ENCODE measurements at regions not wholly inside any gene's neighbourhood (a gene's known extent, or its start where the extent isn't known, plus 50 kb on each side); places are given as distances from the start of the nearest gene placed in this dataset.

- no peak overlapping the region for H4K8ac ChIP-seq (ENCODE audit: extremely low read depth, insufficient read depth, low read length)
- no peak overlapping the region for H4K91ac ChIP-seq (replicated peaks; ENCODE audit: insufficient read length, low read length)
- 84% methylated on average over 3 of the region's 3 CpGs; no CpG with 5 or more reads in 1 of the 2 experiments for WGBS, 2 experiments (ENCODE audit: extremely low coverage in 1 of 2, insufficient coverage in 1 of 2, insufficient read length in 1 of 2, insufficient replicate concordance in 2 of 2, low coverage in 1 of 2, low lambda C conversion rate in 2 of 2, missing lambda C conversion rate in 1 of 2)
- no peak overlapping the region for H3K9ac ChIP-seq (replicated peaks in 1 of 4; ENCODE audit: extremely low read depth in 1 of 4, low read depth in 3 of 4, low read length in 3 of 4)
- H2BK12ac ChIP-seq (ENCODE audit: low read depth, low read length), result no peak overlapping the region
- H2BK20ac ChIP-seq (ENCODE audit: low read length), result no peak overlapping the region
- no peaks in the 10 kb centered on the region for H3K79me2 ChIP-seq (ENCODE audit: control insufficient read depth in 1 of 2, insufficient read depth in 2 of 2, low read length in 2 of 2)
- H3K4me2 ChIP-seq (ENCODE audit: insufficient read depth in 1 of 2, low read depth in 2 of 2, low read length in 2 of 2), result no peak overlapping the region
- H4K5ac ChIP-seq (ENCODE audit: insufficient read length, low read depth, low read length), result no peak overlapping the region
- ChIA-PET CTCF (ENCODE audit: partially characterized antibody) (interaction anchor here (0.7 kb wide), 1 partner anchor 568 kb away, joined by 3 read pairs; no protein-coding TSS in a partner anchor), POLR2A (ENCODE audit: partially characterized antibody) (no interaction called here)
- H3K18ac ChIP-seq (ENCODE audit: extremely low read depth, low read length), result no peak overlapping the region
- H2BK15ac ChIP-seq (ENCODE audit: low read length), result no peak overlapping the region
- no peak overlapping the region for H3K56ac ChIP-seq (replicated peaks; ENCODE audit: insufficient read length, low read depth, low read length)
- no peak overlapping the region for H3K27ac ChIP-seq (ENCODE audit: low read depth, low read length)
- no peak overlapping the region for H3K23ac ChIP-seq (ENCODE audit: insufficient read length)
- H3K79me1 ChIP-seq (ENCODE audit: low read depth, low read length), result no peaks in the 10 kb centered on the region
- H3K36me3 ChIP-seq (ENCODE audit: control insufficient read depth in 2 of 4, insufficient read depth in 4 of 4, low read length in 3 of 4), result no peaks in the 10 kb centered on the region
- FAIRE-seq, result no peak
- H3K27me3 ChIP-seq (replicated peaks in 1 of 4; ENCODE audit: control insufficient read depth in 3 of 4, extremely low read depth in 1 of 4, insufficient read depth in 3 of 4, low read length in 3 of 4), result no peaks in the 10 kb centered on the region
- no peaks in the 10 kb centered on the region for H3K23me2 ChIP-seq (ENCODE audit: low read depth, low read length)
- no peak overlapping the region for H2BK5ac ChIP-seq (ENCODE audit: low read depth, low read length)
- H3K4ac ChIP-seq (replicated peaks; ENCODE audit: insufficient read length, low read depth, low read length), result no peak overlapping the region
- H2AK5ac ChIP-seq (ENCODE audit: low read depth, low read length), result no peak overlapping the region
- H3K14ac ChIP-seq (ENCODE audit: insufficient read length), result no peak overlapping the region
- no peaks in the 10 kb centered on the region for H3K9me3 ChIP-seq (ENCODE audit: insufficient read depth in 2 of 2, low read depth in 1 of 2, low read length in 1 of 2)
- H3K4me3 ChIP-seq (ENCODE audit: extremely low read depth in 1 of 4, insufficient read depth in 2 of 4, low read depth in 3 of 4, low read length in 4 of 4), result no peak overlapping the region
- H4K20me1 ChIP-seq (replicated peaks in 1 of 2; ENCODE audit: control insufficient read depth in 1 of 2, insufficient read depth in 2 of 2, low read length in 2 of 2), result no peaks in the 10 kb centered on the region
- H2BK120ac ChIP-seq (replicated peaks; ENCODE audit: low read depth, low read length), result no peak overlapping the region
- H2AFZ ChIP-seq (ENCODE audit: low read length), result no peak overlapping the region
- no peaks in the 10 kb centered on the region for H3K4me1 ChIP-seq (replicated peaks in 1 of 4; ENCODE audit: control insufficient read depth in 3 of 4, insufficient read depth in 4 of 4, low read length in 3 of 4)
- DNase-seq (ENCODE audit: low read depth in 1 of 2, low spot score in 2 of 2), result no peak
- TF ChIP-seq SP2 (IDR thresholded peaks at IDR 0.05; ENCODE audit: low read length) (no peak), KDM4A (IDR thresholded peaks at IDR 0.05; ENCODE audit: low read depth, low read length, severe bottlenecking) (no peak), CBX5 (IDR thresholded peaks at IDR 0.05; ENCODE audit: low read depth, low read length) (no peak), MAFK (IDR thresholded peaks at IDR 0.05; ENCODE audit: low read depth, low read length) (no peak), TCF12 (IDR thresholded peaks at IDR 0.05; ENCODE audit: low read depth, low read length) (no peak), CEBPB (IDR thresholded peaks at IDR 0.05; ENCODE audit: low read depth, low read length) (no peak), HDAC2 (IDR thresholded peaks at IDR 0.05; ENCODE audit: borderline replicate concordance in 1 of 2, low read depth in 2 of 2, low read length in 2 of 2) (no peak), CBX8 (IDR thresholded peaks at IDR 0.05; ENCODE audit: borderline replicate concordance, low read depth, low read length) (no peak), BRCA1 (IDR thresholded peaks at IDR 0.05; ENCODE audit: low read depth, low read length) (no peak), SIN3A (conservative IDR thresholded peaks at IDR 0.05 in 1 of 2, IDR thresholded peaks at IDR 0.05 in 1 of 2; ENCODE audit: low read depth in 1 of 2, low read length in 2 of 2) (no peak), RBBP5 (IDR thresholded peaks at IDR 0.05; ENCODE audit: borderline replicate concordance, low read depth, low read length) (no peak), SRF (IDR thresholded peaks at IDR 0.05; ENCODE audit: low read depth, low read length) (no peak), JUN (IDR thresholded peaks at IDR 0.05; ENCODE audit: low read depth, low read length) (no peak)
- TF ChIP-seq, protein P1, sequence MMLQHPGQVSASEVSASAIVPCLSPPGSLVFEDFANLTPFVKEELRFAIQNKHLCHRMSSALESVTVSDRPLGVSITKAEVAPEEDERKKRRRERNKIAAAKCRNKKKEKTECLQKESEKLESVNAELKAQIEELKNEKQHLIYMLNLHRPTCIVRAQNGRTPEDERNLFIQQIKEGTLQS (IDR thresholded peaks at IDR 0.05; ENCODE audit: insufficient read depth, low read depth, low read length), result no peak
- TF ChIP-seq, protein P2, sequence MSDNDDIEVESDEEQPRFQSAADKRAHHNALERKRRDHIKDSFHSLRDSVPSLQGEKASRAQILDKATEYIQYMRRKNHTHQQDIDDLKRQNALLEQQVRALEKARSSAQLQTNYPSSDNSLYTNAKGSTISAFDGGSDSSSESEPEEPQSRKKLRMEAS (IDR thresholded peaks at IDR 0.05), result no peak
Observed at GRCh38 chr1:218207194-218207593, 77.9 kb upstream of the RRP15 start.
